HG02938 (cell line): ENCODE measurements at regions not wholly inside any gene's neighbourhood (a gene's known extent, or its start where the extent isn't known, plus 50 kb on each side); places are given as distances from the start of the nearest gene placed in this dataset.
"Not testable (repeated sequence)": the region's sequence is repeated elsewhere in the genome, so short reads cannot be mapped to it uniquely, and the experiment has no call there.

Experiments used
- ATAC-seq: cut with Tn5 transposase; IDR thresholded peaks from one replicate; pipeline ENCODE4 v1.9.1; 2021; ENCODE audit warnings: mild to moderate bottlenecking, moderate library complexity; ENCODE audit not compliant: unreplicated experiment

DNA sequence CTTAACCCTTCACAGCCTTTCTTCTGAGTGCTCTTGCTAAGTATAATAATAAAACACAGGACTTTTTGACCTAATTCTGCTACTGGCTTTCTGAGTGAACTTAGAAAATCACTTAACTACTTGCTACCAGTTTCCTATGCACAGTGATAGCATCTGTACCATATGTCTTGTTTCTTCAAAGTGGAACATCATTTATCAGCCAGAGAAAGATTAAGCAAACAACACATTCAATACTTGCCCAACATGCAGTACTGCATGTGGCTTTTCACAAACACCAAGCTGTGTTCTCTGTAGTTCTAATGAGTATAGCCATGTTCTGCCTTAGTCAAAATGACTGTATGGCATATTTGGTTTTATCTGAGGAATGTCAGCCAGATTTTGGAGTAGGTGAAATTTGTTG, 1286.6 kb upstream of the ZEB2 start:
- ATAC-seq = no peak

GRCh38 chr2:145802133-145802532, 1282.2 kb upstream of the ZEB2 start:
- no peak for ATAC-seq

GRCh38 chr2:145801210-145801609, 1281.3 kb upstream of the ZEB2 start:
- ATAC-seq = no peak

- ATAC-seq = no peak
These were observed 1280.5 kb upstream of the ZEB2 start for GRCh38 chr2:145800151-145801091.

DNA sequence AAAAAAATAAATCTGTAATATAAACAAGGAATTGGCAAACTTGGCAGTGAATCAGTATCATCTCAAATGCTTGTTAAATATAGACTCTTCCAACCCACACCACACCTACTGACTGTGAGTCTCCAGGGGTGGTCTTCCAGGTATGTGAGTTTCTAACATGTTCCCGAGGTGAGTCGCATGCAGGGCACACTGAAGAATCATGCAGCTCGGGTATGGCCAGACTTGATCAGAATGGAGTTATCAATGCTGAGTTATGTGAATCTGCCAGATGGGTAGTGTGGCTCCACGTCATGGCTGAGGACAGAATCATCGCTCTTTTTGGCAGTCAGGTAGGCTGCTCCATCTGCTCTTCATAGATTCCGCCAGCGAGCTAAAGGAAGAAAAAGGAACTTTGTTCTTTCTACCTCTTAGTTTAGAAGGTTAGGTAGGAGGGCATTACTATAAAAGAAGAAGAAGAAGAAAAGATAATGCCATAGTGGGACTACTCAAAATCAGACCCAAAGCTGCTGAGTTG, 1279.7 kb upstream of the ZEB2 start:
- no peak for ATAC-seq

DNA sequence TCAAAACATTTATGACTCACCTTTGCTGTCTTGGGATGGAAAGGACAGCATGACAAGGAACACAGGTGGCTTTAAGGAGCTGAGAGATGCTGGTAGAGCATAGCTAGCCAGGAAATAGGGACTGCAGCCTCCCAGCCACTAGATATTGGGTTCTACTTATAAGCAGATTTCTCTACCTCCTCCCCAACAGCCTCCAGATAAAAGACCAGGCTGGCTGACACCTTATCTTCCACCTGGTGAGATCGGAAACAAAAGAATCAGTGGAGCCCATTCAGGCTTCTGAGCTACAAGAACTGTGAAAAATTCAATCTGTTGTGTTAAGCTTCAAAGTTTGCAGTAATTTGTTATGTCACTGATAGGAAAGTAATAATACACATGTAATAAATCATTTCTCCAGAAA, 1278.5 kb upstream of the ZEB2 start:
- no peak for ATAC-seq

GRCh38 chr2:145797692-145798091, 1277.8 kb upstream of the ZEB2 start:
- ATAC-seq = no peak

- no peak for ATAC-seq
These were observed 1272.8 kb upstream of the ZEB2 start for GRCh38 chr2:145792745-145793144.

- ATAC-seq = no peak
These were observed 1269.7 kb upstream of the ZEB2 start for GRCh38 chr2:145789636-145790035.

DNA sequence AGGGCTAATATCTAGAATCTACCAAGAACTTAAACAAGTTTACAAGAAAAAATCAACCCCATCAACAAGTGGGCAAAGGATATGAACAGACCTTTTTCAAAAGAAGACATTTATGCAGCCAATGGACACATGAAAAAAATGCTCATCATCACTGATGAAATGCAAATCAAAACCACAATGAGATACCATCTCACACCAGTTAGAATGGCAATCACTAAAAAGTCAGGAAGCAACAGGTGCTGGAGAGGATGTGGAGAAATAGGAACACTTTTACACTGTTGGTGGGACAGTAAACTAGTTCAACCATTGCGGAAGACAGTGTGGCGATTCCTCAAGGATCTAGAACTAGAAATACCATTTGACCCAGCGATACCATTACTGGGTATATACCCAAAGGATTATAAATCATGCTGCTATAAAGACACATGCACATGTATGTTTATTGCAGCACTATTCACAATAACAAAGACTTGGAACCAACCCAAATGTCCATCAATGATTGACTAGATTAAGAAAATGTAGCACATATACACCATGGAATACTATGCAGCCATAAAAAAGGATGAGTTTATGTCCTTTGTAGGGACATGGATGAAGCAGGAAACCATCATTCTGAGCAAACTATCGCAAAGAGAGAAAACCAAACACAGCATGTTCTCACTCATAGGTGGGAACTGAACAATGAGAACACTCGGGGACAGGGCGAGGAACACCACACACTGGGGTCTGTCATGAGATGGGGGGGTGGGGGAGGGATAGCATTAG, 1267.9 kb upstream of the ZEB2 start:
- not testable (repeated sequence) for ATAC-seq

DNA sequence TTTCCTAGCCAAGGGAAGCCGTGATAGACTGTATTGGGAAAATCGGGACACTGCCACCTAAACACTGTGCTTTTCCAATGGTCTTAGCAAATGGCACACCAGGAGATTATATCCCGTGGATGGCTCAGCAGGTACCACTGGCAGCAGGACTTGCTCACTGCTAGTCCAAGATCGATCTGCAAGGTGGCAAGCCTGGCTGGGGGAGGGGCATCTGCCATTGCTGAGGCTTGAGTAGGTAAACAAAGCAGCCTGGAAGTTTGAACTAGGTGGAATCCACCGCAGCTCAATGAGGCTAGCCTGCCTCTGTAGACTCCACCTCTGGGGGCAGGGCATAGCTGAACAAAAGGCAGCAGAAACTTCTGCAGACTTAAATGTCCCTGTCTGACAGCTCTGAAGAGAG, 1262.7 kb upstream of the ZEB2 start:
- not testable (repeated sequence) for ATAC-seq

- ATAC-seq = peak; percentile 80
These were observed 1258.0 kb upstream of the ZEB2 start for GRCh38 chr2:145777914-145778313.

DNA sequence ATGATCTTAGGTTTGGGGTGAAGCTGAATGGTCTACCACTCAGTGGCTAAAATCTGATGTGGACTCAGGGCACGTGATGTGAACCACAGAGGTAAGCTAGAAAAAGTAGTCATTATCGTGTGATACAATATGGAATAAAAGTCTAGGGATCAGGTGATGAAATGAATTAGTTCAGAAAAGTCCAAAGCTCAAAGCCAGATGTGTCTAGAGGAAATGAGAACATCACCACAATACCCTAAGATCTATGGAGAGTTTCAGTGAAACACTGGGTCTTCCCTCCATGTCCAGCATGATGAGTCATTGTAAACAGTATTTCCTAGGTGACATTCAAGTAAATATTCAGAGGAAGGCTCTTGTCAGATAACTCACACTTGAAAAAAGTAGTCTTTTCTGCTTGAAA, 1257.4 kb upstream of the ZEB2 start:
- ATAC-seq = peak; percentile 27

DNA sequence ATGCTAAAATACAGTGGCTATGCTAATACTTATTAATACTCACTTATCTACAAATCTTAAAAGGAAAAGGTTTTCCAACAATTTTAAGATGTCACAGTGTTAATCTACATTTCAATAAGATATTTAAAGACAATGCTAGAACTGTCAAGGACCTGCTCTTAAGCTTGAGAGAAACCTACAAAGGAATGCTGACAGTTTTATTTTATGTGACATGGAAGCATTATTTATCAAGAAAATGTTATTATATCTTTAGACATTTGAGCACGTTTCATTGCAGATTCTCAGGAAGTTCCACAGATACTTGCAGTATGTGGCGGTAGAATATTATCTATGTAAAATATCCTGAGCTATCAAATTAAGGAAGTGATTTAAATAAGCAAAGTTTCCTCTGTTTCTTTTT, 1255.7 kb upstream of the ZEB2 start:
- ATAC-seq = no peak

DNA sequence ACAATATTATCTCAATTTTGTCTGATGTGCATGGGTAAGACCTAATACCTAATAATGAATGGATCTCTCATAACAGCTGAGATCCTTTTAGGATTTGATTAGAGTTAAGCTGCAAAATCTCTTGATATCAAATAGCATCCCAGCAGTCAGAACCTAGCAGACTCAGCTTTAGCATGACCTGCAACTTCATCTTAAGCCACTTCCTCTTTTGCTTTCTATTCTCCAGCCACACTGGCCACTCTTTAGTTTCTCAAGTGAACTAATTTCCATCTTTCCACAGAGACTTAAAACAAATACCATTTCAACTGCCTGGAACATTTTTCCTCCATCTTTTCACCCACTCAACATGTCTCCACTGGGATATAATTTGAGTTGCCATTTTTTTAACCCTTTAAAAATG, 1251.6 kb upstream of the ZEB2 start:
- peak; percentile 99 for ATAC-seq

DNA sequence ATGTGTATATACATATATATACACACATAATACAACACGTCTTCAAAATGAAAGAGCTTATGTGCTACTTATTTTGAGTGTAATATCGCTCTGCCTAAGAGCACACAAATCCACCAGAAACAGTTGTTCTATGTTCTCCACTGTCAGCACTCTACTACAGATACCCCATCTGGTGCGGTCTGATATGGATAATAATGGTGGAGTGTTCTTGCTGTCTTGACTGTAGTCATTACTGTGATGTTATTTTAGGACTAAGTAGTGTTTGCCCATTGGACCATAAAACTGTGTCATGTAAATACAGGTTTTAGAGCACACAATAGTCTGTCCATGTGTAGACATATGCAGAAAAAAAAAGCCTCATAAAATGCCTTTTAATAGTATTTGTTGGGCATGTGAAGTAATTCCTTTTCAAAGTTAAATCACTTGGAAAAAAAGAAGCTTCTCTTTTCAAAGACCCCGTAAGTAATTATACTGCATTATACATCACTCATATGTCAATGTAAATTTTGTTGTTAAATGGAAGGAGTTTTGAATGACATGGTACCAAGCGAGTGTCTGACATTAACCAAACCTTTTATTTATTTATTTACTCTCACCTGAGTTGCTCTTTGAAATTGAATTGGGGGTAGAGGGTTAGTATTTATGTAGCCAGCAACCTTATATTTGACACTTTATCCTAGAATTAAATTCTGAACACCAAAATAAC, 1249.2 kb upstream of the ZEB2 start:
- ATAC-seq = no peak

DNA sequence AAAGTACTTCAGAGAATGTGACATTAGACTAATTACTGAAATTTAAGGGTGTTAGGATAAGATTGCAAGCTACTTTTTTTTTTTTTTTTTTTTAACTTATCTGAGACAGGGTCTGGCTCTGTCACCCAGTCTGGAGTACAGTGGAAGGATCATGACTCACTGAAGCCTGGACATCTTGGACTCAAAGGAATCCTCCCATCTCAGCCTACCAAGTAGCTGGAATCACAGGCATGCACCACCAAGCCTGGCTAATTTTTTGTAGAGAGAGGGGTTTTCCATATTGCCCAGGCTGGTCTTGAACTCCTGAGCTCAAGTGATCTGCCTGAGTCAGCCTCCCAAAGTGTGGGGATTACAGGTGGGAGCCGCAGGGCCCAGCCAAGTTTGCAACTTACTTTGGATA, 1246.0 kb upstream of the ZEB2 start:
- no peak for ATAC-seq

- no peak for ATAC-seq
These were observed 1244.7 kb upstream of the ZEB2 start for GRCh38 chr2:145764631-145765030.

DNA sequence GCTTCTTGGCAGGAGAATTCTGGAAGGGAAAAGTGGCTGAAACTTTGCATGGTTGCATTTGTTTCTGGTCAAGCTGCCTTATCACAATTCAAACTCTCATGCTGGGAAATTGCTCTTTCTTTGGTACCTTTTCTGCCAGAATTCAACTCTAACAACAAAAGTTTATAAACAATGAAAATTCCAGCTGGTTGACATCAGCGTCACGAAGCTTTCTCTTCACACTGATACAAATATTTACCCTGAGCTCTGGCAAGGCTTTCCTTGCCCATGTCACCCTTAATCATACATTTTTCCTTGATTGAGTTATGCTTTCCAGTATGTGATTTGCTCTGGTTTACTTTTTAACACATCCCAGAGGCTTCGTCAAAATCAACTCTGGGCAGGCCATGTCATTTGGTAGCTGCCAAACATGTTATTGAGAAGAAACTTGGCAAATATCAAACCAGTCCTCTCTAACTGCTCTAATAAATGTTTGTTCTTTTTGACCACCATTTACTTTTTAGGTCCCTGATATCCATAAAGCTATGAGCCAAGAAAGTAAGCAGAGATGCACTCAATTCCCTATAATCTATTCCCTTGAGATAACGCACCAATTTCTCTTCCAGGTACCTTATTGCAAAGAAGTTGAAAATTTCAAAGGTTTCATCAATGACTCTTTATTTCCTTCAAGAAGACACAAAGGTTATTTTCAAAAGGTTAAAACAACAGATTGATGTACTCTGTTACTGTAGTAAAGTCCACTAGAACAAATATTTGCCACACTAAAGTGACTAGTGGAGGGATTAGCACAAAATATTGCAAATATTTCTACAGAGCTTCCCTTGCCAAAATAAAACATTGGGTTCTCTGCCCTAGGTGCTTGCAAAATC, 1241.1 kb upstream of the ZEB2 start:
- no peak for ATAC-seq

DNA sequence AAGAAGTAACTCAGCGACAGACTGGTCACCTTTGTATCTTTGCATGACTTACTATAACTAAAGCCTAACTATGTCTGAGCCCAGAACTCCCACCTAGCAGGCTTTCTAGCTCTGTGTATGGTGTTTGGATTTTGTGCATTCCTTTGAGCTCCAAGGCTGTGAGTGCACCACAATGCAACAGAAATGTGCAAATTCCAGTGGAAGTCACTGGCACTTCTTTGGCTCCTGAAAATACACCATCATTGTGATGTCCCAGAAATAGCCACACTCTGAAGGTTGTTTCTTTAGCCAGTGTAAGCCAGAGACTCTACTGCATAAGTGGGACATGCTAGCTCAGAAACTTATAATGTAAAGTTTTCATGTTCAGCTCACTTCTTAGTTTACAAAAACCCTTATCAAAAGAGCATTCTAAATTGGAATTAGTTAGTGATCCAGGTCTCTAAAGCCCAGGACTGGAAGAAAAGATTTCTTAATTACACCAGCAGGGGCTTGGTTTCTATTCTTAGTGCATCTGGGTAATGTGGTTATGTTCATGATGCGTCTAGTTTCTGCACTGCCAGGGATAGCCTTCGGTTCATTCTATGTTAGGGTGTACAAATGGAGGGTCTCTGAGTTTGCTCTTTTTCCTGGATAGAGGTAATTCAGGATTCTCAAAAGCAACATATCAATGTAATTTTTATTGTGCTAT, 1239.5 kb upstream of the ZEB2 start:
- no peak for ATAC-seq
